BE2C (cell line): ENCODE measurements at regions not wholly inside any gene's neighbourhood (a gene's known extent, or its start where the extent isn't known, plus 50 kb on each side); places are given as distances from the start of the nearest gene placed in this dataset.

Experiments
- DNase-seq: peaks from one replicate; pipeline ENCODE4 v3.0.0-alpha.2; 2020
- H3K27me3 ChIP-seq: fragments of 250-450 bp; sonication (Bioruptor Pico); 2 replicates; pipeline ENCODE4 v1.5.1; 2020; ENCODE audit warnings: mild to moderate bottlenecking
- H3K36me3 ChIP-seq: fragments of 250-450 bp; sonication (Bioruptor Pico); 2 replicates; pipeline ENCODE4 v1.5.1; 2020; ENCODE audit warnings: mild to moderate bottlenecking
- H3K4me1 ChIP-seq: fragments of 250-450 bp; sonication (Bioruptor Pico); 2 replicates; pipeline ENCODE4 v1.5.1; 2020
- H3K4me3 ChIP-seq: 2 replicates; pipeline ENCODE4 v1.5.1; 2011; ENCODE audit warnings: low read depth, low read length
- H3K9me3 ChIP-seq: fragments of 250-450 bp; sonication (Bioruptor Pico); 2 replicates; pipeline ENCODE4 v1.5.1; 2020
- CTCF ChIP-seq: IDR thresholded peaks from 2 replicates; pipeline ENCODE4 v1.5.1; 2012; ENCODE audit warnings: mild to moderate bottlenecking, low read depth, low read length

- Histone ChIP-seq H3K4me1 (peaks cover 3% of the 10 kb centered on the region), H3K4me3 (no peak overlapping the region), H3K9me3 (no peaks in the 10 kb centered on the region), H3K36me3 (no peaks in the 10 kb centered on the region), H3K27me3 (no peaks in the 10 kb centered on the region)
- no peak for DNase-seq
- TF ChIP-seq CTCF = no peak
These were observed 524.1 kb upstream of the CFAP20DC start for GRCh38 chr3:59573911-59574310.

- DNase-seq = no peak
- H3K4me1 ChIP-seq = peaks cover 3% of the 10 kb centered on the region
- no peak for TF ChIP-seq CTCF
- H3K9me3 ChIP-seq = no peaks in the 10 kb centered on the region
- H3K27me3 ChIP-seq = no peaks in the 10 kb centered on the region
- H3K36me3 ChIP-seq = no peaks in the 10 kb centered on the region
- H3K4me3 ChIP-seq = no peak overlapping the region
These were observed 522.3 kb upstream of the CFAP20DC start for GRCh38 chr3:59572106-59572505.

- no peak for TF ChIP-seq CTCF
- Histone ChIP-seq H3K36me3 (no peaks in the 10 kb centered on the region), H3K27me3 (no peaks in the 10 kb centered on the region), H3K4me1 (peaks cover 3% of the 10 kb centered on the region), H3K9me3 (no peaks in the 10 kb centered on the region), H3K4me3 (no peak overlapping the region)
- no peak for DNase-seq
These were observed 521.0 kb upstream of the CFAP20DC start for GRCh38 chr3:59570806-59571205.

- no peaks in the 10 kb centered on the region for H3K9me3 ChIP-seq
- H3K4me3 ChIP-seq = no peak overlapping the region
- no peak for TF ChIP-seq CTCF
- no peaks in the 10 kb centered on the region for H3K27me3 ChIP-seq
- H3K36me3 ChIP-seq = no peaks in the 10 kb centered on the region
- DNase-seq = no peak
- peaks cover 3% of the 10 kb centered on the region for H3K4me1 ChIP-seq
These were observed 517.8 kb upstream of the CFAP20DC start for GRCh38 chr3:59567661-59568060.

GRCh38 chr3:59566481-59566975 lies 516.7 kb upstream of the CFAP20DC start:
- DNase-seq = no peak
- Histone ChIP-seq H3K4me1 (peaks cover 3% of the 10 kb centered on the region), H3K9me3 (no peaks in the 10 kb centered on the region), H3K4me3 (no peak overlapping the region), H3K27me3 (no peaks in the 10 kb centered on the region), H3K36me3 (no peaks in the 10 kb centered on the region)
- no peak for TF ChIP-seq CTCF

- DNase-seq = no peak
- Histone ChIP-seq H3K4me3 (no peak overlapping the region), H3K36me3 (no peaks in the 10 kb centered on the region), H3K9me3 (no peaks in the 10 kb centered on the region), H3K27me3 (no peaks in the 10 kb centered on the region), H3K4me1 (no peaks in the 10 kb centered on the region)
- TF ChIP-seq CTCF = no peak
These were observed 515.3 kb upstream of the CFAP20DC start for GRCh38 chr3:59565125-59565524.
